ENCODE measurements at regions not wholly inside any gene's neighbourhood (a gene's known extent, or its start where the extent isn't known, plus 50 kb on each side); places are given as distances from the start of the nearest gene placed in this dataset.
"Not testable (repeated sequence)": the region's sequence is repeated elsewhere in the genome, so short reads cannot be mapped to it uniquely, and the experiment has no call there.

DNA sequence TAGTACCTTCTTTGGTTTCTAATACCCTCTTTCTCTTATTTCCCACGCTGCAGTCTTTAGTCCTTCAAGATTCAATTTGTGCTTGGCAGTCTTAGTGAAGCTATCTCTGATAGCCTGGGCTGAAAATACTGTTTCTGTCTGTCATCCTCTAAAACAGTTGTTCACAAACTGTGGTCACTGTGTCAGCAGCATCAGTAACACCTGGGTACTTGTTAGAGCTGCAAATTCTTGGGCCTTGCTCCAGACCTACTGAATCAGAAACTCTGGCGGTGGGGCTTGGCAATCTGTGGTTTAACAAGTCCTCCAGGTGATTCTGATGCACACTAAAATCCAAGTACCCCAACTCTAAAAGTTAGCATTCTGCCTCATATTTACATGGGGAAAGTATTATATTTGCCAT lies 217.5 kb upstream of the SEL1L start:
- no peak for DNase-seq (ENCODE audit: low spot score)

GRCh38 chr14:81759541-81759940 lies 225.9 kb upstream of the SEL1L start:
- DNase-seq (ENCODE audit: low spot score) = no peak

- no peak for DNase-seq (ENCODE audit: low spot score)
Observed at GRCh38 chr14:81765651-81766275, 232.1 kb upstream of the SEL1L start.

DNA sequence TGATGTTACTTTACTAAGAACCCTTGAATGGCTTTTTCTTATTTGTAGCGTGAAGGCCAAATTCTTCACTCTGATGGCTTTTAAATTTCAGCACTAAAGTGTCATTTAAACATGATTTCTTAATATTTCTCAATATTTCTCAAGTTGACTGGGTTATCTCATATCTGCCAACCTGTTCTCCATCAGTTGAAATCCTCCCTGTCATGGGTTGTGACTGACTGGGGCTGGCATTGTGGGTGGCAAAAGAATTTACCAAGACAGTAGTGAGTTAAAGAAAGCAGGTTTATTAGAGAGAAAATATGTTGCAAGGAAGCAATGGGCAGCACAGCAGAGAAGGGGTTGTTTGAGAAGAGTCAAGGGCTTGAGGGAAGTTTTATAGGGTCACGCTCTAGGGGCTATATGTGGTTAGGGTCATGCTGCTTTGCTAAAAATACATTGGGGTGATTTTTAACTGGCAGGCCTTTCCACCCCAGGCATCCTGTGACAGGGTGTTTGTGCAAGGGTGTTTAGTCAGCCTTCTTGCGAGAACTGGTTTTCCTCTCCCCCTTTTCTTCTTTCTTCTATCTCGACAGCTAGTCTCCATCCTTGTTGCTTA lies 232.8 kb upstream of the SEL1L start:
- no peak for DNase-seq (ENCODE audit: low spot score)

- DNase-seq (ENCODE audit: low spot score) = no peak
Observed at GRCh38 chr14:81767266-81767995, 233.8 kb upstream of the SEL1L start.

DNA sequence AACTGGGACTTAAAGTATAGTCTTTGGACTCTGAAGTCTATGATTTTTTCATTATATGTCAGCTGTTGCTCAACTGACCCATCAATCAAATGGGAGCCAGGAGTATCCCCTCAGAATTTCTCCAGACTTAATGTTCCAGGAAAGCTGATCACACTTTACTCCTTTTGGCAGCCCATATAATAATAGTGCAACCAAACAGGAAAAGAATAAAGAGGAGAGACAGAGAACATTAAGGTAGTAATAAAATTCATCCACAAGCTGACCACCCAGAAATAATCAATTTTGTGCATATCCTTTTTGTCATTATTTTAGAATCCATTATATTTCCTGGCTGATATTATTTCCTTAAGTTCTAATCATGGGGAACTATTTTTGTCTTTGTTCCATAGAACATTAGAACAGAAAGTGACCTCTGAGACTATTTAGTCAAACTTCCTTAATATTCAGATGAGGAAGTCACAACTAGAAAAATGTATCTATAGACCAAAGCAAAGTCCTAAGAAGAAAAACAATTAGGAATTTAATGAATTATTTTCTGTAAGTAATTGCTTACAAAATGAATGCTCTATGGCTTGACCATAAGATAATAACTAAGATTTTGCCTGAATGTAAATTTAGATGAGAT lies 238.1 kb upstream of the SEL1L start:
- DNase-seq (ENCODE audit: low spot score) = no peak

GRCh38 chr14:81772381-81772780 lies 238.7 kb upstream of the SEL1L start:
- no peak for DNase-seq (ENCODE audit: low spot score)

DNA sequence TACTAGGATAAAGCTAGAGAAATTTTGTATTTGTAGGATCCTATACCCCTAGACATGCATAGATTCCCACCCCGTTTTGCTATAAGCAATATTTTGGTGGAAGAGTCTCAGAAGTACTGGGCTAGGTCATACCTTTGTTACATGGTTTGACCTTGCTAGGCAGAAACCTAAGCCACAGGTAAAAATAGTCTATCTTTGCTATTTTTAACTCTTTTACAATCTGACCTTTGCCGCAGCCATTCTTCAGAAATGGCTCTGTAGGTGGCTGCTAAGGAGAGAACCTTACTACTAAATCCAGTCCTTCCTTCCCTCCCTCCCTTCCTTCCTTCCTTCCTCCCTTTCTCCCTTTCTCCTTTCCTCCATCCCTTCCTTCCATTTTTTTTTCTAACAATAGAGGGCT lies 242.9 kb upstream of the SEL1L start:
- no peak for DNase-seq (ENCODE audit: low spot score)

- DNase-seq (ENCODE audit: low spot score) = not testable (repeated sequence)
Observed at GRCh38 chr14:81781798-81782197, 248.1 kb upstream of the SEL1L start.

DNA sequence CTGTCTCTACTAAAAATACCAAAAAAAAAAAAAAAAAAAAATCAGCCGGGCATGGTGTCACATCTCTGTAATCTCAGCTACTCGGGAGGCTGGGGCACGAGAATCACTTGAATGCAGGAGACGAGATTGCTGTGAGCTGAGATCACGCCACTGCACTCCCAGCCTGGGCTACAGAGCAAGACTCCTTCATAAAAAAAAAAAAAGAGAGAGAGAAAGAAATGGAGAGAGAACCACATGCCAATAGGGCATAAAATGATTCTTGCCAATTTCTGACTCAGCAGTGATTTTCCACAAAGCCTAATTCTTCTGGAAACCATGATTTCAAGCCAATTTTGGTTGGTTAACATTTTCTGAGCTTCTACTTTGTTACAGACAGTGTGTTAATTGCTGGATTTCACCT lies 250.4 kb upstream of the SEL1L start:
- no peak for DNase-seq (ENCODE audit: low spot score)

DNA sequence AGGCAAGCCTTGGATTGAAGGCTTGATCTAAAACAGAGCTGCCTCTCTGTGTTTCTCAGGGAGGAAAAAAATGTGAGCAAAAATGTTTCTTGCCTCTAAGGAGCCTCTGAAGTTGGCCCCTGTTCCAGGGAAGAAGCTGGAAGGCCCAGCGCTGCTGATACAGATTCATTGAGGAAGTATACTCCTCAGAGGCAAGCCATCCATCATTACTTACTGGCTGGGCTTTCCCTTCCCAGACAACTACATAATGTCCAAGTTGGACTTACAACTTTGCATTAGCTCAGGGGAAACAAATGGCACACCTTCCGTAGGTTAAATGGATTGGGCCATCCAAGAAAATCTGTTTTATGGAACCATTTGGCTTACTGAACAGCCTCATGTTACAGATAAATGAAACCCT lies 263.7 kb upstream of the SEL1L start:
- no peak for DNase-seq (ENCODE audit: low spot score)

DNA sequence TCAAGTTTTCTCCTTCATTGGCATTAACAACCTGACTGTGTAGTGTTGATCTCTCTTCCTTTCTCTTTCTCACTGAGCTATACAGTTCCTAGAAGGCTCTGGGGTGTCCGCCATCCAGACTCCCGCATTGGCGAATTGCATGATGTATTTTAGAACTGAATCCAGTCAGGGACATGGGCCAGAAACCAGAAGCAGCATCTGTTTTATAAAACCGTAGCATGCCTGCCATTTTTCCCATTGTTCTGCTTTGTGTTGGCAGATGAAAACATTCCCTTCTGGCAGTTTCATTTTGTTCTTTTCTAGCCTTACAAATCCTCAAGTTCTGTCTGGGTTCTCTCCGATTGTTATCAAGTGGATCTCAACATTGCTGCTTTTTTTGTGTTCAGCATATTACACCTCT lies 268.3 kb upstream of the SEL1L start:
- DNase-seq (ENCODE audit: low spot score) = no peak

GRCh38 chr14:81802341-81802740 lies 268.7 kb upstream of the SEL1L start:
- no peak for DNase-seq (ENCODE audit: low spot score)

- no peak for DNase-seq (ENCODE audit: low spot score)
Observed at GRCh38 chr14:81805785-81806184, 272.1 kb upstream of the SEL1L start.

DNA sequence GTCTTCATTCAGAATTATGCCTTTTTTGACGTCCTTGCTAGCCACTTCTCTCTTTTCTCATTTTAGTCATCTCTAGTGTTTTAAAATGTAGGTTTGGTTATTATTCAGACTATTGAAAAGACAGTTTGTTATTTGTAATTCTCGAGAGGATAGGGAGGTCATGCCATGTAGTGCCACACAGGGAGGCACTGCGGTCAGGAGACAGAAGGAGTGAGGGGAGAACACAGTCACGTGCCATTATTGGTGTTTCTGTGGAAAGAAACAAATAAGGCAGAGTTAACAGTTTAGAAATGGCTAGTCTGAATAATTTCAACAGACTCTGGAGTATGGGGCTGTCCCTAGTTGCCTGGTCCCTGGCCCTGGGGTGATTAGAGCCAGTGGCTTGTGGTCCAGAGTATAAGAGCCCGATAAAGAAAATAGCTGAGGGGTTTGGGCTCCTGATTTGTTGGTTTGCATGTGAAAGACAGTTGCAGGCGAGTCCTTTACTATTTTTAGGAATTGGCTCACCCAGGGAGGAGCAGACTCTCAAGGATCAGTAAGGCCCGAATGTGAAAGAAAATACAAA lies 278.1 kb upstream of the SEL1L start:
- DNase-seq (ENCODE audit: low spot score) = no peak

DNA sequence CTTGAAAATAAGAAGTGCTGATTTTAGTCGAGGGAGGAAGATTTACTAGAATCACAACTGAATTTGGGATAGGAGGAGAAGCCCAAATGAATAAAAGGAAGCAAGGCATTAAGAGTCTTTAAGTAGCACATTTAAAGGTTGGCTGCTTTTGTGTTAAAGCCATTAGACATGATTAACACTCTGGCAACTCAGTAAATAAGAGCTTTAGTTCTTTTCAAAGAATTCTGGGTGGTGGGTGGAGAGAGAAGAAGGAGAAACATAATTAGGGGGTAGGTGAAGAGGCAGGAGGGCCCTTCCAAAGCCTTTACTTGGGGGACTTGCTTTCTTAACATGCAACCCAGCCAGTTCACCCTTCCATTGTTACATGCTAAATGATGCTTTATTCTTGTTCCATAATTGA lies 284.6 kb upstream of the SEL1L start:
- no peak for DNase-seq (ENCODE audit: low spot score)

DNA sequence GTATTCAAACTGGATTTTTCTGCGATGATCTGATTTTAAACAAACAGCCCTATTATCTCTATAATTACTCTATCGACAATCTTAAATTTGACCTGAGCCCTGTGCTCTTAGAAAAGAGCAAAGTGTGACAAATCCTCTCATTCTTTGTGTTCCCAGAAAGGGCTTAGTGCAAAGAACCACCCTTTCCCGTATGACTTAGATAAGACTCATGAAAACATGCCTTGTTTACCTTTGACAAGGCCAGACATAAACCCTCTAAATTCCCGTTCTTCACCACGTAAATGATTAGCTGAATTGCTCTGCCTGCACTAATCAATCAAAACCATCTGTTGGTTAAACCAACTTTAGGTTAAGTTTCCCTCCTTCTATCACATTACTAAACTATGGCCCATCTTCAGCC lies 285.7 kb upstream of the SEL1L start:
- DNase-seq (ENCODE audit: low spot score) = no peak

DNA sequence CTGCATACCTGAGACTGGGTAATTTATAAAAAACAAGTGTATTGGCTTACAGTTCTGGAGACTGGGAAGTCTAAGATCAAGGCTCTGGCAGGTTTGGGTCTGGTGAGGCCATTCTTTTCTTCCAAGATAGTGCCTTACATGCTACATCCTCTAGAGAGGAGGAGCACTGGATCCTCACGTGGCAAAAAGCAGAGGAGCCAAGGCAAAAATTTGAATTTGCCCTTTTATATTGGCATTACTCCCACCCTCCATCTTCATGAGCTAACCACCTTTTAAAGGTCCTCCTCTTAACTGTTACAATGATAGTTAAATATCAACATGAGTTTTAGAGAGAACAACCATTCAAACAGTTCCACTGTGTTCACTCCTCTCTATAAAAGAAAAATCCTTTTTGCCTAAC lies 286.3 kb upstream of the SEL1L start:
- no peak for DNase-seq (ENCODE audit: low spot score)

DNA sequence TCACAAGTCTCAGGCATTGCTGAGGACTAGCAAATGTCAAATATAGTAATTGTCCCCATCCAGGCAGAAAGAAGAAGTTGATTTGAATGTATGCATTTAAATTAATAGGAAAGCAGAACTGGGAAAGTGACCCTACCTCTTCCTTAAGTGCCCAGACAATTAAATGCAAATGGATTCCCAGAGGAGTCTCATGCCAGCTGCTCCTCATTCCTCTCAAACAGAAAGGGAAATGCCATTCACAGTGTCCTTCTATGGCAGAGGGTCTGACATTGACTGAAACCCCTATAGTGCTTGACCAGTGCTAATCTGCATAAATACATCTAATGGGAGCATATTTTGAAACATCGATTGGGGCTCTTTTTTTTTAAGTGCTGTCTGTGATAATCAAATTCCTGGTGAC lies 292.4 kb upstream of the SEL1L start:
- no peak for DNase-seq (ENCODE audit: low spot score)

DNA sequence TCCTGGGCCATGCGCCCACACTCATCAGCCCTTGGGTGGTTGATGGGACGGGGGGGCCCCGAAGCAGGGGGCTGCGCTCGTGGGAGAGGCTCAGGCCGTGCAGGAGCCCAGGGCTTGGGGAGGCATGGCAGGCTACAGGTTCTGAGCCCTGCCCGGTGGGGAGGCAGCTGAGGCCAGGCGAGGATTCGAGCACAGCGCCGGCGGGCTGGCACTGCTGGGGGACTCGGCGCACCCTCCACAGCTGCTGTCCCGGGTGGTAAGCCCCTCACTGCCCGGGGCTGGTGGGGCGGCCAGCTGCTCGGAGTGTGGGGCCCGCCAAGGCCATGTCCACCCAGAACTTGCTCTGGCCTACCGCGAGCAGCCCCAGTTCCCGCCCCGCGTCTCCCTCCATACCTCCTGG lies 295.8 kb upstream of the SEL1L start:
- DNase-seq (ENCODE audit: low spot score) = no peak

DNA sequence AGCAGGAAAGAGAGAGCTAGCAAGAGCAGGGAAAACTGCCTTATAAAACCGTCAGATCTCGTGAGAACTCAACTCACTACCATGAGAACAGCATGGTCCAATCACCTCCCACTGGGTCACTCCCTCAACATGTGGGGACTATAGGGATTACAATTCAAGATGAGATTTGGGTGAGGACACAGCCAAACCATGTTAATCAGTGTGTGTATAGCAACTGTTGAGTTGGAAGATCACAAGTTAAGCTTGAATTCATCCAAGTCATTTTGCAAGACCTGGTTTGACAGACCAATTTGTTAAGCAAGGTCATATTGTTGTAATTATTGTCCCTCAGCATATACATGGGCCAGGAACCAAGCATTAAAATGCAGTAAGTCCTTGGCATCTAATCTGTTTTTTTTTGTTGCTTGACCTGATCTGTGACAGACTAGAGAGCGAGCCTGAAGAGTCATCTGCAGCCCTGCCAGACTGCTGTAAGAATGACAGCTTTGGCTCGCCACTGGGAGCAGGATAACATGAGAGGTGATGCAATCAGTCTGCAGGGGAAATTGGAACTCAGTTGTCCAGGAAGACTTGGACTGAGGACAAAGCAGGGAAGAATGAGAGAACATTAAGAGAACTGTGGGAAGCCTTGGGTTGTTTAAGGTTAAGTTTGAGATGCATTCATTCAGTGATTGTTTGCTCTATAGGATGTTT lies 297.6 kb upstream of the SEL1L start:
- no peak for DNase-seq (ENCODE audit: low spot score)

DNA sequence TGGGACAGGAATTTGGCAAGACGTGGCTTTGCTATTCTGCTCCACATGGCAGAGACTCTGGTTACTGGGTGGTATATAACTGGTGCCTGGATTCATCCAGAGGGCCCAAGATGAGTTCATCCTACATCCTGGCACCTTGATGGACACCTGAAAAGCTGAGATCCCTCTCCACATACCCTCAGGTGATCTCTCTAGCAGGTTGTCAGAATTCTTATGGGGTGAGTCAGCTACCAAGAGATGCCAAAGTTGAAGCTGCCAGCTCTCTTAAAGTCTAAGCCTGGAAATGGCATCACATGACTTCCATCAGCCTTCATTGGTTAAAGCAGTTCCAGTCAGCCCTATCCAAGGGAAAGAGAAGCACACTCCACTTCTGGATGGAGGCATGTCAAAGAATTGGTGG lies 300.7 kb upstream of the SEL1L start:
- no peak for DNase-seq (ENCODE audit: low spot score)
